AG09309 (cell line): ENCODE measurements at regions not wholly inside any gene's neighbourhood (a gene's known extent, or its start where the extent isn't known, plus 50 kb on each side); places are given as distances from the start of the nearest gene placed in this dataset.

Experiments
- DNase-seq: peaks from one replicate; pipeline ENCODE4 v3.0.0-alpha.2; 2010; ENCODE audit warnings: low read depth
- H3K4me3 ChIP-seq: 2 replicates; pipeline ENCODE4 v1.5.1; 2011; ENCODE audit warnings: mild to moderate bottlenecking, low read depth, low read length, moderate library complexity; ENCODE audit not compliant: control insufficient read depth
- CTCF ChIP-seq: IDR thresholded peaks from 2 replicates; pipeline ENCODE4 v1.5.1; 2011; ENCODE audit warnings: mild to moderate bottlenecking, low read depth, low read length, inconsistent platforms; ENCODE audit not compliant: insufficient read depth, control insufficient read depth; ENCODE audit errors: missing control alignments

GRCh38 chr1:65048335-65048734, 82.0 kb upstream of the JAK1 start:
- H3K4me3 ChIP-seq = no peak overlapping the region
- no peak for DNase-seq
- no peak for TF ChIP-seq CTCF

GRCh38 chr1:65049941-65050713, 83.8 kb upstream of the JAK1 start:
- DNase-seq = no peak
- no peak for TF ChIP-seq CTCF
- H3K4me3 ChIP-seq = no peak overlapping the region

GRCh38 chr1:65050735-65051134, 84.4 kb upstream of the JAK1 start:
- H3K4me3 ChIP-seq = no peak overlapping the region
- no peak for DNase-seq
- TF ChIP-seq CTCF = no peak

- no peak for TF ChIP-seq CTCF
- H3K4me3 ChIP-seq = no peak overlapping the region
- DNase-seq = no peak
These were observed 88.1 kb upstream of the JAK1 start for GRCh38 chr1:65054481-65054880.

GRCh38 chr1:65055747-65056146, 89.4 kb upstream of the JAK1 start:
- TF ChIP-seq CTCF = no peak
- no peak for DNase-seq
- H3K4me3 ChIP-seq = no peak overlapping the region

- no peak for DNase-seq
- no peak overlapping the region for H3K4me3 ChIP-seq
- TF ChIP-seq CTCF = no peak
These were observed 89.9 kb upstream of the JAK1 start for GRCh38 chr1:65056234-65056633.
